ENCODE measurements at regions not wholly inside any gene's neighbourhood (a gene's known extent, or its start where the extent isn't known, plus 50 kb on each side); places are given as distances from the start of the nearest gene placed in this dataset.

- ChIA-PET POLR2A (ENCODE audit: low non-redundant PET) (no interaction called here), CTCF (no interaction called here)
- no peaks in the 10 kb centered on the region for H3K9me3 ChIP-seq (ENCODE audit: low read depth, low read length, poor library complexity, severe bottlenecking)
- H3K36me3 ChIP-seq (ENCODE audit: insufficient read depth, low read length, poor library complexity, severe bottlenecking), result no peaks in the 10 kb centered on the region
- H3K27me3 ChIP-seq (replicated peaks; ENCODE audit: insufficient read depth, low read depth, low read length, poor library complexity), result no peaks in the 10 kb centered on the region
- DNase-seq (ENCODE audit: low spot score), result no peak
- intact Hi-C loops (cut with micrococcal nuclease; ENCODE audit: unreplicated experiment), result no loop called here
- TF ChIP-seq EZH2 (IDR thresholded peaks at IDR 0.05; ENCODE audit: borderline replicate concordance, low read depth, low read length, poor library complexity, severe bottlenecking), result no peak
- peaks cover 14% of the 10 kb centered on the region for H3K4me1 ChIP-seq (ENCODE audit: insufficient read depth, low read length, poor library complexity, severe bottlenecking)
- no peak overlapping the region for H3K4me3 ChIP-seq (ENCODE audit: low read depth, low read length, poor library complexity, severe bottlenecking)
- no TSS peak for BruUV-seq (replicated peaks)
- H3K27ac ChIP-seq (ENCODE audit: low read depth, low read length, poor library complexity, severe bottlenecking), result no peak overlapping the region
Measured at GRCh38 chr9:14379280-14379679, 65.3 kb upstream of the NFIB start.

GRCh38 chr9:14373706-14374105 lies 59.8 kb upstream of the NFIB start:
- POLR2A ChIA-PET (ENCODE audit: low non-redundant PET), result no interaction called here
- no TSS peak for BruUV-seq (replicated peaks)
- Histone ChIP-seq H3K9me3 (ENCODE audit: low read depth, low read length, poor library complexity, severe bottlenecking) (no peaks in the 10 kb centered on the region), H3K4me3 (ENCODE audit: low read depth, low read length, poor library complexity, severe bottlenecking) (no peak overlapping the region), H3K27ac (ENCODE audit: low read depth, low read length, poor library complexity, severe bottlenecking) (no peak overlapping the region), H3K4me1 (ENCODE audit: insufficient read depth, low read length, poor library complexity, severe bottlenecking) (peaks cover 18% of the 10 kb centered on the region), H3K36me3 (ENCODE audit: insufficient read depth, low read length, poor library complexity, severe bottlenecking) (no peaks in the 10 kb centered on the region), H3K27me3 (replicated peaks; ENCODE audit: insufficient read depth, low read depth, low read length, poor library complexity) (no peaks in the 10 kb centered on the region)
- TF ChIP-seq CTCF (conservative IDR thresholded peaks at IDR 0.05; ENCODE audit: low read depth, low read length) (no peak), EZH2 (IDR thresholded peaks at IDR 0.05; ENCODE audit: borderline replicate concordance, low read depth, low read length, poor library complexity, severe bottlenecking) (no peak)
- CTCF ChIA-PET, result no interaction called here
- no peak for DNase-seq (ENCODE audit: low spot score)
- intact Hi-C loops (cut with micrococcal nuclease; ENCODE audit: unreplicated experiment), result no loop called here

- Histone ChIP-seq H3K4me3 (ENCODE audit: low read depth, low read length, poor library complexity, severe bottlenecking) (no peak overlapping the region), H3K9me3 (ENCODE audit: low read depth, low read length, poor library complexity, severe bottlenecking) (no peaks in the 10 kb centered on the region), H3K4me1 (ENCODE audit: insufficient read depth, low read length, poor library complexity, severe bottlenecking) (peaks cover 18% of the 10 kb centered on the region), H3K27me3 (replicated peaks; ENCODE audit: insufficient read depth, low read depth, low read length, poor library complexity) (no peaks in the 10 kb centered on the region), H3K36me3 (ENCODE audit: insufficient read depth, low read length, poor library complexity, severe bottlenecking) (no peaks in the 10 kb centered on the region), H3K27ac (ENCODE audit: low read depth, low read length, poor library complexity, severe bottlenecking) (no peak overlapping the region)
- CTCF ChIA-PET, result no interaction called here
- TF ChIP-seq EZH2 (IDR thresholded peaks at IDR 0.05; ENCODE audit: borderline replicate concordance, low read depth, low read length, poor library complexity, severe bottlenecking) (no peak), CTCF (conservative IDR thresholded peaks at IDR 0.05; ENCODE audit: low read depth, low read length) (no peak)
- intact Hi-C loops (cut with micrococcal nuclease; ENCODE audit: unreplicated experiment), result no loop called here
- DNase-seq (ENCODE audit: low spot score), result no peak
- no TSS peak for BruUV-seq (replicated peaks)
- POLR2A ChIA-PET (ENCODE audit: low non-redundant PET), result no interaction called here
Measured at GRCh38 chr9:14373336-14373666, 59.4 kb upstream of the NFIB start.

GRCh38 chr9:14372437-14373335 lies 58.7 kb upstream of the NFIB start:
- no peak overlapping the region for H3K4me3 ChIP-seq (ENCODE audit: low read depth, low read length, poor library complexity, severe bottlenecking)
- ChIA-PET CTCF (interaction anchor here (0.6 kb wide), 1 partner anchor 634 kb away, joined by 13 read pairs; no protein-coding TSS in a partner anchor), POLR2A (ENCODE audit: low non-redundant PET) (no interaction called here)
- H3K9me3 ChIP-seq (ENCODE audit: low read depth, low read length, poor library complexity, severe bottlenecking), result no peaks in the 10 kb centered on the region
- H3K36me3 ChIP-seq (ENCODE audit: insufficient read depth, low read length, poor library complexity, severe bottlenecking), result no peaks in the 10 kb centered on the region
- TF ChIP-seq EZH2 (IDR thresholded peaks at IDR 0.05; ENCODE audit: borderline replicate concordance, low read depth, low read length, poor library complexity, severe bottlenecking), result no peak
- no peak for TF ChIP-seq CTCF (conservative IDR thresholded peaks at IDR 0.05; ENCODE audit: low read depth, low read length)
- intact Hi-C loops (cut with micrococcal nuclease; ENCODE audit: unreplicated experiment), result no loop called here
- peak; percentile 45 for DNase-seq (ENCODE audit: low spot score)
- no peaks in the 10 kb centered on the region for H3K27me3 ChIP-seq (replicated peaks; ENCODE audit: insufficient read depth, low read depth, low read length, poor library complexity)
- H3K4me1 ChIP-seq (ENCODE audit: insufficient read depth, low read length, poor library complexity, severe bottlenecking), result peaks cover 18% of the 10 kb centered on the region
- no peak overlapping the region for H3K27ac ChIP-seq (ENCODE audit: low read depth, low read length, poor library complexity, severe bottlenecking)
- no TSS peak for BruUV-seq (replicated peaks)
